ENCODE measurements at regions not wholly inside any gene's neighbourhood (a gene's known extent, or its start where the extent isn't known, plus 50 kb on each side); places are given as distances from the start of the nearest gene placed in this dataset.
"Not testable (repeated sequence)": the region's sequence is repeated elsewhere in the genome, so short reads cannot be mapped to it uniquely, and the experiment has no call there.

- no peak for DNase-seq (ENCODE audit: low read depth in 2 of 2)
Measured at GRCh38 chr22:44575381-44576268, 77.6 kb upstream of the RTL6 start.

- DNase-seq (ENCODE audit: low read depth in 2 of 2) = no peak
Measured at GRCh38 chr22:44574640-44575380, 76.8 kb upstream of the RTL6 start.

GRCh38 chr22:44574057-44574639, 76.1 kb upstream of the RTL6 start:
- no peak for DNase-seq (ENCODE audit: low read depth in 2 of 2)

GRCh38 chr22:44573451-44573850, 75.4 kb upstream of the RTL6 start:
- DNase-seq (ENCODE audit: low read depth in 2 of 2) = no peak

- DNase-seq (ENCODE audit: low read depth in 2 of 2) = no peak
Measured at GRCh38 chr22:44572414-44573207, 74.6 kb upstream of the RTL6 start.

- DNase-seq (ENCODE audit: low read depth in 2 of 2) = no peak
Measured at GRCh38 chr22:44571566-44572413, 73.8 kb upstream of the RTL6 start.

- DNase-seq (ENCODE audit: low read depth in 2 of 2) = no peak
Measured at GRCh38 chr22:44570476-44571445, 72.7 kb upstream of the RTL6 start.

GRCh38 chr22:44569561-44569991, 71.5 kb upstream of the RTL6 start:
- DNase-seq (ENCODE audit: low read depth in 2 of 2) = no peak

GRCh38 chr22:44567846-44568493, 69.9 kb upstream of the RTL6 start:
- DNase-seq (ENCODE audit: low read depth in 2 of 2) = peak; percentile 17 to 21

GRCh38 chr22:44567378-44567841, 69.4 kb upstream of the RTL6 start:
- not testable (repeated sequence) for DNase-seq (ENCODE audit: low read depth in 2 of 2)

- no peak for DNase-seq (ENCODE audit: low read depth in 2 of 2)
Measured at GRCh38 chr22:44566911-44567310, 68.9 kb upstream of the RTL6 start.

- not testable (repeated sequence) for DNase-seq (ENCODE audit: low read depth in 2 of 2)
Measured at GRCh38 chr22:44562651-44563050, 64.6 kb upstream of the RTL6 start.

GRCh38 chr22:44561139-44561840, 63.3 kb upstream of the RTL6 start:
- DNase-seq (ENCODE audit: low read depth in 2 of 2) = no peak

GRCh38 chr22:44558671-44559070, 60.6 kb upstream of the RTL6 start:
- DNase-seq (ENCODE audit: low read depth in 2 of 2) = not testable (repeated sequence)

GRCh38 chr22:44557872-44558271, 59.8 kb upstream of the RTL6 start:
- not testable (repeated sequence) for DNase-seq (ENCODE audit: low read depth in 2 of 2)

- no peak for DNase-seq (ENCODE audit: low read depth in 2 of 2)
Measured at GRCh38 chr22:44557064-44557748, 59.2 kb upstream of the RTL6 start.

- DNase-seq (ENCODE audit: low read depth in 2 of 2) = no peak
Measured at GRCh38 chr22:44555597-44555996, 57.6 kb upstream of the RTL6 start.

GRCh38 chr22:44555046-44555445, 57.0 kb upstream of the RTL6 start:
- no peak for DNase-seq (ENCODE audit: low read depth in 2 of 2)

Measured in stimulated activated CD8-positive, alpha-beta memory T cell treated with anti-CD3 and anti-CD28 coated beads, Interleukin-15, amount 100 ng/mL, for 48 hours (primary cell).